ENCODE measurements at regions not wholly inside any gene's neighbourhood (a gene's known extent, or its start where the extent isn't known, plus 50 kb on each side); places are given as distances from the start of the nearest gene placed in this dataset.

DNA sequence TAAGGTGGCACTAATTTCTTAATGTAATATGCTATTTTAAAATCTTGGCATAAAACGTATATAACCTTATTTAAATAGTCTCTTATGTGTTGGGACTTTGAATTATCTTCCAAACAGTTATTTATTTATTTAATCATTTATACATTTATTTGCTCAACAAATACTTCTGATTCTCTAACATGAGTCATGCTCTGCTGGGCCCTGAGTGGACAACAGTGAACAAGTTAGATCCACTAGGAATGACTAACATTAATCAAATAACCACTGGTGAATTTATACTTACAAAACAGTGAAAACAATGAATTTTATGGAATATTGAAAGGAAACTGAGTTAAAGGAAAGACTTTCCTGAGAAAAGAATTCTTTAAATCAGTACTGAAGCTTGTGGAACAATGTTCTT lies 1257.2 kb upstream of the CHAC2 start:
- Histone ChIP-seq H3K9ac (ENCODE audit: control insufficient read depth, insufficient read depth, low read length) (no peak overlapping the region), H3K4me2 (ENCODE audit: control insufficient read depth, insufficient read depth) (no peak overlapping the region), H3K4me1 (ENCODE audit: control insufficient read depth, insufficient read depth, low read length) (no peaks in the 10 kb centered on the region), H3K27me3 (replicated peaks in 1 of 2; ENCODE audit: control insufficient read depth in 2 of 2, insufficient read depth in 2 of 2, low read length in 1 of 2) (no peaks in the 10 kb centered on the region), H2AFZ (ENCODE audit: control insufficient read depth, low read depth, low read length) (no peak overlapping the region), H3K79me2 (ENCODE audit: control insufficient read depth, insufficient read depth, low read length) (no peaks in the 10 kb centered on the region), H3K9me3 (replicated peaks; ENCODE audit: control insufficient read depth, insufficient read depth, low read length) (no peaks in the 10 kb centered on the region), H4K20me1 (ENCODE audit: control insufficient read depth, insufficient read depth) (no peaks in the 10 kb centered on the region), H3K27ac (ENCODE audit: control insufficient read depth, insufficient read depth) (no peak overlapping the region), H3K36me3 (ENCODE audit: control insufficient read depth in 2 of 2, insufficient read depth in 2 of 2, low read length in 1 of 2) (no peaks in the 10 kb centered on the region), H3K4me3 (no peak overlapping the region)
- CTCF ChIA-PET = no interaction called here
- FAIRE-seq = no peak
- SMC1A ChIA-PET (ENCODE audit: uncharacterized antibody, unreplicated experiment) = no interaction called here
- no peak for DNase-seq (ENCODE audit: low read depth, low spot score)
- BruUV-seq (replicated peaks) = no TSS peak
- RAD21 ChIA-PET (ENCODE audit: unreplicated experiment) = no interaction called here
- POLR2A ChIA-PET = no interaction called here
- in situ Hi-C loops (cut with MboI) = no loop called here
- WGBS (ENCODE audit: insufficient coverage, insufficient replicate concordance, low lambda C conversion rate, missing lambda C conversion rate) = 0% methylated on average over 1 of the region's 1 CpG
- ATAC-seq = no peak
- intact Hi-C loops (cut with micrococcal nuclease; ENCODE audit: unreplicated experiment) = no loop called here
- TF ChIP-seq RELA (IDR thresholded peaks at IDR 0.05; ENCODE audit: borderline replicate concordance, partially characterized antibody) (no peak), MEF2A (IDR thresholded peaks at IDR 0.05; ENCODE audit: insufficient read depth, low read depth, low read length) (no peak), HDGF (IDR thresholded peaks at IDR 0.05) (no peak), EED (IDR thresholded peaks at IDR 0.05; ENCODE audit: low read depth) (no peak), TBL1XR1 (IDR thresholded peaks at IDR 0.05; ENCODE audit: low read depth, low read length) (no peak), MXI1 (IDR thresholded peaks at IDR 0.05; ENCODE audit: low read depth, low read length) (no peak), YBX1 (IDR thresholded peaks at IDR 0.05) (no peak), SMARCA5 (IDR thresholded peaks at IDR 0.05) (no peak), SMC3 (IDR thresholded peaks at IDR 0.05; ENCODE audit: borderline replicate concordance, low read length) (no peak), SMAD5 (IDR thresholded peaks at IDR 0.05; ENCODE audit: low read depth) (no peak)
- TF ChIP-seq, protein P1, sequence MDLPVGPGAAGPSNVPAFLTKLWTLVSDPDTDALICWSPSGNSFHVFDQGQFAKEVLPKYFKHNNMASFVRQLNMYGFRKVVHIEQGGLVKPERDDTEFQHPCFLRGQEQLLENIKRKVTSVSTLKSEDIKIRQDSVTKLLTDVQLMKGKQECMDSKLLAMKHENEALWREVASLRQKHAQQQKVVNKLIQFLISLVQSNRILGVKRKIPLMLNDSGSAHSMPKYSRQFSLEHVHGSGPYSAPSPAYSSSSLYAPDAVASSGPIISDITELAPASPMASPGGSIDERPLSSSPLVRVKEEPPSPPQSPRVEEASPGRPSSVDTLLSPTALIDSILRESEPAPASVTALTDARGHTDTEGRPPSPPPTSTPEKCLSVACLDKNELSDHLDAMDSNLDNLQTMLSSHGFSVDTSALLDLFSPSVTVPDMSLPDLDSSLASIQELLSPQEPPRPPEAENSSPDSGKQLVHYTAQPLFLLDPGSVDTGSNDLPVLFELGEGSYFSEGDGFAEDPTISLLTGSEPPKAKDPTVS (IDR thresholded peaks at IDR 0.05; ENCODE audit: low read depth, low read length) = no peak
- TF ChIP-seq, protein P2, sequence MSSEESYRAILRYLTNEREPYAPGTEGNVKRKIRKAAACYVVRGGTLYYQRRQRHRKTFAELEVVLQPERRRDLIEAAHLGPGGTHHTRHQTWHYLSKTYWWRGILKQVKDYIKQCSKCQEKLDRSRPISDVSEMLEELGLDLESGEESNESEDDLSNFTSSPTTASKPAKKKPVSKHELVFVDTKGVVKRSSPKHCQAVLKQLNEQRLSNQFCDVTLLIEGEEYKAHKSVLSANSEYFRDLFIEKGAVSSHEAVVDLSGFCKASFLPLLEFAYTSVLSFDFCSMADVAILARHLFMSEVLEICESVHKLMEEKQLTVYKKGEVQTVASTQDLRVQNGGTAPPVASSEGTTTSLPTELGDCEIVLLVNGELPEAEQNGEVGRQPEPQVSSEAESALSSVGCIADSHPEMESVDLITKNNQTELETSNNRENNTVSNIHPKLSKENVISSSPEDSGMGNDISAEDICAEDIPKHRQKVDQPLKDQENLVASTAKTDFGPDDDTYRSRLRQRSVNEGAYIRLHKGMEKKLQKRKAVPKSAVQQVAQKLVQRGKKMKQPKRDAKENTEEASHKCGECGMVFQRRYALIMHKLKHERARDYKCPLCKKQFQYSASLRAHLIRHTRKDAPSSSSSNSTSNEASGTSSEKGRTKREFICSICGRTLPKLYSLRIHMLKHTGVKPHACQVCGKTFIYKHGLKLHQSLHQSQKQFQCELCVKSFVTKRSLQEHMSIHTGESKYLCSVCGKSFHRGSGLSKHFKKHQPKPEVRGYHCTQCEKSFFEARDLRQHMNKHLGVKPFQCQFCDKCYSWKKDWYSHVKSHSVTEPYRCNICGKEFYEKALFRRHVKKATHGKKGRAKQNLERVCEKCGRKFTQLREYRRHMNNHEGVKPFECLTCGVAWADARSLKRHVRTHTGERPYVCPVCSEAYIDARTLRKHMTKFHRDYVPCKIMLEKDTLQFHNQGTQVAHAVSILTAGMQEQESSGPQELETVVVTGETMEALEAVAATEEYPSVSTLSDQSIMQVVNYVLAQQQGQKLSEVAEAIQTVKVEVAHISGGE (CRISPR knock-in tag; IDR thresholded peaks at IDR 0.05) = no peak
- TF ChIP-seq, protein P3, sequence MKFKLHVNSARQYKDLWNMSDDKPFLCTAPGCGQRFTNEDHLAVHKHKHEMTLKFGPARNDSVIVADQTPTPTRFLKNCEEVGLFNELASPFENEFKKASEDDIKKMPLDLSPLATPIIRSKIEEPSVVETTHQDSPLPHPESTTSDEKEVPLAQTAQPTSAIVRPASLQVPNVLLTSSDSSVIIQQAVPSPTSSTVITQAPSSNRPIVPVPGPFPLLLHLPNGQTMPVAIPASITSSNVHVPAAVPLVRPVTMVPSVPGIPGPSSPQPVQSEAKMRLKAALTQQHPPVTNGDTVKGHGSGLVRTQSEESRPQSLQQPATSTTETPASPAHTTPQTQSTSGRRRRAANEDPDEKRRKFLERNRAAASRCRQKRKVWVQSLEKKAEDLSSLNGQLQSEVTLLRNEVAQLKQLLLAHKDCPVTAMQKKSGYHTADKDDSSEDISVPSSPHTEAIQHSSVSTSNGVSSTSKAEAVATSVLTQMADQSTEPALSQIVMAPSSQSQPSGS (IDR thresholded peaks at IDR 0.05; ENCODE audit: low read length) = no peak
- TF ChIP-seq, protein P4, sequence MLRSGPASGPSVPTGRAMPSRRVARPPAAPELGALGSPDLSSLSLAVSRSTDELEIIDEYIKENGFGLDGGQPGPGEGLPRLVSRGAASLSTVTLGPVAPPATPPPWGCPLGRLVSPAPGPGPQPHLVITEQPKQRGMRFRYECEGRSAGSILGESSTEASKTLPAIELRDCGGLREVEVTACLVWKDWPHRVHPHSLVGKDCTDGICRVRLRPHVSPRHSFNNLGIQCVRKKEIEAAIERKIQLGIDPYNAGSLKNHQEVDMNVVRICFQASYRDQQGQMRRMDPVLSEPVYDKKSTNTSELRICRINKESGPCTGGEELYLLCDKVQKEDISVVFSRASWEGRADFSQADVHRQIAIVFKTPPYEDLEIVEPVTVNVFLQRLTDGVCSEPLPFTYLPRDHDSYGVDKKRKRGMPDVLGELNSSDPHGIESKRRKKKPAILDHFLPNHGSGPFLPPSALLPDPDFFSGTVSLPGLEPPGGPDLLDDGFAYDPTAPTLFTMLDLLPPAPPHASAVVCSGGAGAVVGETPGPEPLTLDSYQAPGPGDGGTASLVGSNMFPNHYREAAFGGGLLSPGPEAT (IDR thresholded peaks at IDR 0.05; ENCODE audit: low read depth) = no peak
